A172 (cell line): ENCODE measurements at regions not wholly inside any gene's neighbourhood (a gene's known extent, or its start where the extent isn't known, plus 50 kb on each side); places are given as distances from the start of the nearest gene placed in this dataset.
"Not testable (repeated sequence)": the region's sequence is repeated elsewhere in the genome, so short reads cannot be mapped to it uniquely, and the experiment has no call there.

Experiments used
- DNase-seq: peaks from one replicate; pipeline ENCODE4 v3.0.0-alpha.2; 2015; ENCODE audit warnings: low spot score

- DNase-seq = no peak
These were observed 79.5 kb upstream of the TSC22D2 start for GRCh38 chr3:150328654-150329040.

DNA sequence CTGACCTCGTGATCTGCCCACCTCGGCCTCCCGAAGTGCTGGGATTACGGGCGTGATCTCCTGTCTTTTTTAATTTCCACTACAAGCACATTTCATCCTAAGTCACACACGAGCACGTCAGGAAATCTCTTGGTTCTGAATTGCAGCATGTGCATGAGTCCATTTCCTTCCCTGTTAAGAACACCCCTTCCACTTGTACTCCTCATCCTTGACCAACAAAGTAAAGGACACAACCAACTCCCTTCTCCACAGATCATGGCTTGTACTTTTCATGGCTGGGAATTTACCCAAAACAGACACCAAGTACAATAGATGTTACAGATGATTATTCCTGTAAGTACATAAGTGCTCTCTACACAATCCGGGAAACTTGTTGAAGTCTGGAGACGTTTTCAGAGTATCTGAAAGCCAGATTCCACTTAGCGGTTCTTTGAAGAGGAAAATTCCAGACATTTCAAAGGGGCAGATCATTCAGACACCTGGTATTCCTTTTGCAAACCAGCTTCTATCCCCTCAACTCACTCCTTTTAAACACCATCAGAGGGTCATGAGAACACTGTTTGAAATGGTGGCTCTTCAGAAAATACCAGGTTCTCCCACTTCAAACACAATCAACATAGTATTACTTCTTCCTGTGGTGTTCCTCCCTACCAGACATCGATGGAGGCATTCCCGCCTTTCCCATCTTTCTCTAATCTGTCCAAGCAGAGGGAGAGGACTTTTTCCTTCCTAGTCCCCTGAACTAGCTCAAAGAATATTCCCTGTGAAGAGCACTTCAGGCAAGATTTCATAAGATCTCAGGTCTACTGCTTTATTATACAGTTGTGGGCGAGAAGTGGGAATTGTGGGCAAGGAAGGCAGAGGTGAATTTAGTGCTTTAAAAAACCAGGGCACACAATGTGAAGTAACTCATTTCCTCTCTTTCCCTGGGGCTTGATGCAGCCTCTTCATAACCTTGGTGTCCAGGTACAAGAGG, 80.1 kb upstream of the TSC22D2 start:
- no peak for DNase-seq

DNA sequence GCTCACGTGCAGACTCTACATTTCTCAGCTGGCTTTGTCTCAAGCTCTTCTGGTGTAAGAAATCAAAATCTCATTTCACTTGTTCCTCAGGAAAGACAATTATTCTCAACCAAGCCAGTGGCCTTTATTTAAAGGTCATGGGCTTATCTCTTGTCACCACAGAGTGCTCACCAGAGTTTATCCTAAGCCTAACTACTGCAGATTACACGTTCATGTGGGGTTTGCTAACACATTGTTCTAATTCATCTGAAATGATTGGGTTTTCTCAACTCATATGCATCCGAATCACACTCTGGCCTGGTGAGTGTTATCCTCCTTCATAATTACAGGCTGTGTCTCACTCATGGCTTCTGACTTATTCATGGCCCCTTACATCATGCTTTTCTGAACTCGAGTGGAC, 83.3 kb upstream of the TSC22D2 start:
- DNase-seq = no peak

DNA sequence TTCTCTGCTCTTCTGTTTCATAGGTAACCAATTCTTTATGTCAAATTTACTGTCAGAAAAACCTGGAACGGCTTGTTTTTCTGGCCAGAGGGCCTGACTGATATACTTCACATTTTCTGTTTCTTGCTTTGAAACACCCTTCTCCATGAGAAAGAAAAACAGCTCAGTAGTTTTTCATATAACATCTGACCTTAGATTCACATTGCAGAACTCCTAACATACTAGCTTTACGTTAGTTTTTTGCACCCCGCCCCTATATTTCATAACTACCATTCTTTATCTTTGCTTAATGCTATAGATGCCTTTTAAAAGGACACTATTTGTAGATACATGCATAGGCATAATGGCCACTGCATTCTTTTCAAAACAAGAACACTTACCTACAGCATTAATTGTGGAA, 83.9 kb upstream of the TSC22D2 start:
- DNase-seq = no peak

GRCh38 chr3:150323770-150324169, 84.3 kb upstream of the TSC22D2 start:
- DNase-seq = no peak

GRCh38 chr3:150323091-150323490, 85.0 kb upstream of the TSC22D2 start:
- not testable (repeated sequence) for DNase-seq

DNA sequence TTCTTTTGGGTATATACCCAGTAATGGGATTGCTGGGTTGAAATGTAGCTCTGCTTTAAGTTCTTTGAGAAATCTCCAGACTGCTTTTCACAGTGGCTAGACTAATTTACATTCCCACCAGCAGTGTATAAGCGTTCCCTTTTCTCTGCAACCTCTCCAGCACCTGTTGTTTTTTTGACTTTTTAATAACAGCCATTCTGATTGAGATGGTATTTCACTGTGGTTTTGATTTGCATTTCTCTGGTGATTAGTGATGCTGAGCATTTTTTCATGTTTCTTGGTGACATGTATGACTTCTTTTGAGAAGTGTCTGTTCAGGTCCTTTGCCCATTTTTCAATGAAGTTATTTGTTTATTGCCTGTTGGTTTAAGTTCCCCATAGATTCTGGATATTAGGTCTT, 87.1 kb upstream of the TSC22D2 start:
- DNase-seq = not testable (repeated sequence)

DNA sequence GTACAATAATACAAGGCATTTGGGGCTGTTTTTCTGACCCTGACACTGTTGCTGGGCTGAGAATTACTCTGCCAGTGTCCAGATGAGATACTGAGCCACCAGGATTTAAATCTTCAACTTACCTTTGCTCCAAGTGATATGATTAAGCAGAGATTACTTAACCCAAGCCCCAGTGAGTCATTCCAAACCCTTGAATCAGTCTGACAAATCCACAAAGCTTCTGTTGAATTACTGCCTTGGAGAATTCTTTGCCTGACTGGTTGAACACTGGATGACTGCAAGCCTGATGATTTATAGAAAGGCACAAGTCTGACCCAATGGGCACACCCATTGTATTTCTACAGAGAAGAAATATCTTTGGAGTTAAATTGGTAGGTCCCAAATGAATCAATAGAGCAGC, 88.2 kb upstream of the TSC22D2 start:
- peak; percentile 99 for DNase-seq

DNA sequence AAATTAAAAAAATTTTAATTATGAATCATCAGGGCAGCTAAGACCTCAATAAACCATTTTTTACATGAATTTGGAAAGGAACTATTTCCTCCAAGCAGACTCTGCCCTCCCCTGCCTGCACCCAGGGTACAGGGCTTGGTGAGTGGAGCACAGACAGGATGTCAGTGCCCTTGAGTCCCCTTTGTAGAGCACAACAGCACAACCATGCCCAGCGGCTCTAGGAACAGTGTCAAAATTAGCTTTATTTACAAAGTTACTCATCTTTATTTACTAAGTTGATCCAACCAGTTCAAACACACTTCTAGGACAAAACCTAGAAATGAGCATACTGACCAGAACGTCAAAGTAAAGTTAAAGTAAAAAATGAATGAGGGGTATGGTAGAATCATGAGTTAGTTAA, 90.6 kb upstream of the TSC22D2 start:
- DNase-seq = no peak

DNA sequence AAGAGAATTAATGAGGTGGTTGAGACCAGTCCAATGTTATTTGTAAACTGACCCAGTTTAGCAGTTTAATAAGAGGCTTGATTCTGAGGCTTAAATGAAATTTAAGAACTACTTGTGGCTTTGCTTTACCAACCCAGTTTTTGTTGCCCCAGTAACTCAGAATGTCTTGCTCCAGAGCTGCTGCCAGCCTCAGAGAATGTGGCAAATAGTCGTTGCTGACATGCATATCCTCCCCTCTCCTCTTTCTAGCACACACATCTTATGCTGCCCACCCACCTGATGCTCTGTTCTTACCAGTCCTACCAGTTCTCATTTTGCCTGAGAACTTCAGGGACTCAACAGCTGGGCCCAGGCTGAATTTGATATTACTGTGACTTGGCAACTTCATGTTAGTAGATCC, 92.4 kb upstream of the TSC22D2 start:
- DNase-seq = no peak

DNA sequence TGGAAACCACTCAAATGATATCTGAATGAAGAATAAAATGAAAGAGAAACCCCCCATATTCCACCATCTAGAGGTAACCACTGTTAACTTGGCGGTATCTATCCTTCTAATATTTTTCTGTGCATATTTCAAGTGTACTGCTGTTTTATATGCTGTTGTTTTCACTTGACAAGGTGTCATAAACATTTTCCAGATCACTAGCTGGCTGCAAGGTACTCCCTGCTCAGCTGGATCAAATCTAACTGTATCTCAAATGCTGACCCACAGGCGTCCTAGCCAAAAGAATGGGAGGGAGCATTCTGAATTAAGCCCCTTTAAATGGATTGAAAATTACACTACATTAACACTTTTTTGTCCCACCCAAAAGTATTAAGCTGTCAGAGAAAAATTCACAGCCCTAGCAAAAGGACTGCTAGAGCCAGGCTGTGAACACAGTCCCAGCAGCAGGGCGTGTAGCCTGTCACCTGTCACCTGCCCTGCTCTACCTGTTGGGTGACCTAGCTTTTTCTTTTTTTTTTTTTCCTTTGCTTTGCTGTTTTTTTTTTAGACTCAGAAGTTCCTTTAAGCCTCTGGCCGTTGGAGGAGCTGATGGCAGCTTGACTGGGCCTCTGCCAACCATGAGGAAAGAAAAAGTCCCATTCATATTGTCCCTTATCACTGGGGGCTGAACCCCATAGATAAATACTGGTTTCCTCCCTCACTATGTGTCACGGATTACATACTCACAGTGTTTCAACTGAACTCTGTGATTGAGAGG, 93.7 kb upstream of the TSC22D2 start:
- DNase-seq = no peak

- no peak for DNase-seq
These were observed 96.0 kb upstream of the TSC22D2 start for GRCh38 chr3:150312018-150312657.

DNA sequence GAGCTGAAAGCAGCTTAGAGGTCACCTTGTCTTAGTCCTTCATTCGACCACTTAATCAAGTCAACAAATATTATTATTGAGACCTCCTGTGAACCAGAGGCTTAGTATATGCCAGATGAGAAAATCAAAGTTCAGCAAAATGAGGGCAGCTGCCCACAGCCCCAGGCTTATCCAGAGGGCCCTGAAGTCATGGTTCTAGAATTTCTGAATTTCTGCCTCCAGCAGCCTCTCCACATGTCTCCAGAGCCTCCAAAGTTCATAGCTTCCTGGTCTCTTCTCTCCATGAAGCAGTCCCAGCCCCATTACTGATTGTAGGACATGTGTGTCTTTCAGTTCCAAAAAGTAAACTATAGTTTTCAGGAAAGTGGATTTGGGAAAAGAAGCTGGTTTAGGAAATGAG, 96.9 kb upstream of the TSC22D2 start:
- no peak for DNase-seq

DNA sequence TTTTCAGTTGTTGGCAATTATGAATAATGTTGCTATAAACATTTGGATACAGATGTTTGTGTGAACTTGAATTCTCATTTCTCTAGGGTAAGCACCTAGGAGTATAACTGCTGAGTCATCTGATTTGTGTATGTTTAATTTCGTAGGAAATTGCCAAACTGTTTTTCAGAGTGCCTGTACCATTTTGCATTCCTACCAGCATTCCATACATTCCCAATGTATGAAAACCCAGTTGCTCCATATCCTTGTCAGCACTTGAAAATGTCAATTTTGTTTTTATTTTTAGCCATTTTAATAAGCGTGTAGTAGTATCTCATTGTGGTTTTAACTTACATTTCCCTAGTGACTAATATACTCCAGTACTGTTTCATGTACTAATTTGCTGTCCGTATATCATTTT, 98.5 kb upstream of the TSC22D2 start:
- DNase-seq = peak; percentile 94

DNA sequence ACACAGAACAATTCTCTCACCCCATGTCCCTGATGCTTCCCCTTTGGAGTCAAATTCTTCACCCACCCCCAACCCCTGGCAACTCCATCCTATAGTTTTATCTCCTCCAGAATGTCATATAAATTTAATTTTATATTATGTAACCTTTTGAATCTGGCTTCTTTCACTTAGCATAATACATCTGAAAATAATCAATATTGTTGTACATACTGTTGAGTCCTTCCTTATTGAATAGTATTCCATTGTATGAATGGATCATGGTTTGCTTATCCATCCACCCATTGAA, 98.9 kb upstream of the TSC22D2 start:
- no peak for DNase-seq

DNA sequence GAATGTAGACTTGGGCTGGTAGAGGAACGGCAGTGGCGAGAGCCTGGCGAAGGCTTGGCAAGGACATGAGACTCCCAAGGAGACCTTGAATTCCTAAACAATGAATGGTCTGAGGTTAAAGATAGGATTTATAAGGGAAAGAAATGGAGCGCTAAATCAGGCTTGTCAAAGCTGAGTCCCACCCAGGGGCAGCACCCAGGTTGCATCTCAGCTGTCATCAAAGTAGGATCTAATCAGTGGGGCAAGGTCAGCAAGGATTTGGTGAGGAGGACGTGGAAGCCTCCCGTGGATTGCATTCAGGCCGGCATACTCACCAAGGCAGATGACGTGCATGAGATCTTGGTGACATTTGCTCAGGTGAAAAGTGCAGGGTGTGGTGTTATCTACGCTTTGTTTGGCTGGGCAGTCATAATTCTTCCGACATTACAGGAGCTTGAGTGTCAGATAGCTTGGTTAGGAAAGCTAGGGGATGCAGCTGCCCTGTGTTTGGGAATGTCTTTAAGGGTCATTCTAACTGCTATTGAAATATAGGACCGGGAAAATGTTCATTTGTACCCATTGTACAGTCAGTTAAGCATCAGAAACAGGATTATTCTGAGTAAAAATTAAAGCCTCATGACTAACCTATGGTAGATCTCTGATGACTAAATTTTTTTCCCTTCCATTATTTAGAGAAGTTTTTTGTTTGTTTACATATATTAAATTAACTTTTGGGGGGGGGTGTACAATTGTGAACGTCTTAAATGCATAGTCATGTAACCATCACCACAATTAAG, 99.4 kb upstream of the TSC22D2 start:
- DNase-seq = peak; percentile 97

DNA sequence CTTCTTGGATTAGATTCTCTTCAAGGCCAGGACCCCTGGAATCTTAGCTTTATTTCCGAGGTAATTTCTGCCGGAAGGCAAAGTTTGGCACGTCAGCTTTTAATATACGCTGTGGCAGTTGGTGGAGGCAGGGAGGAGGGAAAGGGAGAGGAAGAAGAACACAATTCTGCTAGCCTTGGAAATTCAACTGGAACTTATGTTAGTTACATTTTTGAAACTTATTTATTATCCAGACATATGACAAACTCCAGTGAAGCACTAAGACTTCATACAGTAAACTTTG, 100.1 kb upstream of the TSC22D2 start:
- DNase-seq = no peak

DNA sequence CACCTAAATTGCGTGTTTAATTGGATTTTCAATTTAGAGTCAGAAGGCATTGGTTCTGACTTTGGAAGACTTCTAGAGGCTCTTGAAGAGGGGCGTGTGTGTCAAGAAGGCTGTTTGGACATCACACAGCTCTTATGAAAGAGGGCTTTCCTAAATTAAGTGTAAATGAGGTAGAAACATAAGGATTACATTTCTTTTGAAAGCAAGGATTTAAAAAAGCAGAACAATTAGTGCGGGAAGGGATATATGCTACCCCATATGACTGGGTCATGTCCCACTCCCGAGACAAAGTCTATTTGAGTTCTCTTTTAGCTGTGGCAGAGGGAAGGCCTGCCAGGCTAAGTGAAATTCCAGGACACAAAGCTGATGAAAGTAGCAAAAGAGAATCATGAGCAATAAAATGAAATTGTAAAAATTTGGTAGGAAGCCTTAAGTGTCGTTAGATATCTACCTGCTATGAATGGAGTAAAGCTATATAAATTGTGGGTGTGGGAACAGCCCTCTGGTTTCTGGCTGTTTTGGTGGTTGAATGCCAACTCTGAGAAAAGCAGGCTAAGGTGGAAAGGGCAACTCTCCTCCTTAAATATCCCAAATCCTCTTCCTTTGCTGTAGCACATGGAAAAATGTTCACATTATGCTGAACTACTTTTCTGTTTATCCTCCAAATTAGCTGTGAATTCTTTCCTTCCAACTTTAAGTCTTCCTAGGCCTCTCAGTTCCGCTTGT, 100.6 kb upstream of the TSC22D2 start:
- DNase-seq = no peak

DNA sequence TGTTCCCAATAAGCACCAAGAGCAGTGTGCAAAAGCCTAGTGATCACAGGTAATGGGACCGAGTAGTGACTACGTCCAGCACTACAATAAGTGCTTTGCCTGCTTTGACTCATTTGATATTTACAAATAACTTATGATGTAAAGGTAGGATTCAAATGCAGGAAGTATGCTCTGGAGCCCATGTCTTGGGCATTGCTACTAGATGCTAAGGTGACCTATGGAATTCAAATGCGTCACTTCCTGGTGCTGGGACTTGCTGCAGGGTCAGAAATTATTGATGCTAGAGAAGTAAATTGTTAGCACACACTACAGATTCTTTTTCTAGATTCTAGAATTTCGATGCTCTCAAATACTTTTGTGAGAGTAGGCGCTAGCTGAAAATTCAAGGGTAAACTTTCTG, 101.2 kb upstream of the TSC22D2 start:
- no peak for DNase-seq

DNA sequence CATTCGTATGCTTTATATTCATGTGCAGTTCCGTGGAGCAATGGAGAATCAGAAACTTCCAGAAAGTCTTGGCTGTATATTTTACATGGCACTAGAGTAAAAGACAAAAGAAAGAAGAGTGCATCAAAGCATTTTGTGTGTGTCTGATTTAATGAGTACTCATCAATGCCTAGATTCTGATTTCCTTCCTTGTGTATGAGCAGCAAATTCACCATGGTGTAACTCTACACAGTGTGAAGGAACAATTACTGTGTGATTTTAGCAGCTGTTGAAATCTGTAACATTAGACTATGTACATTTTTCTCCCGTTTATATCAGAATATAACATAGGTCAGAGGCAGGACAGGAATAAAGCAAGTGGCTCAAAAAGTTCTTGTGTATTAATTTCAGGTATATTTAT, 102.0 kb upstream of the TSC22D2 start:
- no peak for DNase-seq

GRCh38 chr3:150303768-150304167, 104.3 kb upstream of the TSC22D2 start:
- no peak for DNase-seq

- peak; percentile 18 for DNase-seq
These were observed 105.9 kb upstream of the TSC22D2 start for GRCh38 chr3:150302246-150302645.
